ENCODE measurements at regions not wholly inside any gene's neighbourhood (a gene's known extent, or its start where the extent isn't known, plus 50 kb on each side); places are given as distances from the start of the nearest gene placed in this dataset.

GRCh38 chrX:39335513-39336235 is 534.4 kb downstream of the MID1IP1 start:
- Histone ChIP-seq H4K5ac (ENCODE audit: low read length) (no peak overlapping the region), H2BK15ac (replicated peaks; ENCODE audit: low read depth) (no peak overlapping the region)
- no peak for DNase-seq

GRCh38 chrX:39336671-39337311 is 535.5 kb downstream of the MID1IP1 start:
- Histone ChIP-seq H3K27ac (ENCODE audit: low read depth, low read length) (no peak overlapping the region), H4K5ac (ENCODE audit: low read length) (no peak overlapping the region), H3K79me1 (ENCODE audit: low read length) (no peaks in the 10 kb centered on the region), H2BK15ac (replicated peaks; ENCODE audit: low read depth) (no peak overlapping the region), H3K18ac (ENCODE audit: low read length) (no peak overlapping the region), H2BK120ac (ENCODE audit: low read depth, low read length) (no peak overlapping the region), H4K8ac (ENCODE audit: low read depth, low read length) (no peak overlapping the region), H3K56ac (ENCODE audit: low read length) (no peak overlapping the region), H3K27me3 (ENCODE audit: insufficient read depth, low read length, poor library complexity) (no peaks in the 10 kb centered on the region), H3K79me2 (ENCODE audit: control insufficient read depth, insufficient read depth, low read length) (no peaks in the 10 kb centered on the region), H3K4ac (ENCODE audit: low read depth, low read length) (no peak overlapping the region), H3K4me3 (ENCODE audit: low read length) (no peak overlapping the region), H2AK5ac (ENCODE audit: low read length) (no peak overlapping the region), H3K4me1 (ENCODE audit: control insufficient read depth, low read depth, low read length) (no peaks in the 10 kb centered on the region), H2BK5ac (ENCODE audit: low read length) (no peak overlapping the region), H3K23ac (ENCODE audit: low read length) (no peak overlapping the region), H3K36me3 (ENCODE audit: control insufficient read depth, insufficient read depth, low read length) (no peaks in the 10 kb centered on the region), H3K4me2 (ENCODE audit: low read length) (no peak overlapping the region), H3K9ac (ENCODE audit: low read length) (no peak overlapping the region)
- DNase-seq = no peak
- no CpG with 5 or more reads among the region's 5 CpGs for WGBS (ENCODE audit: extremely low coverage, insufficient coverage, low lambda C conversion rate)

More at GRCh38 chrX:39335513-39336235, 534.4 kb downstream of the MID1IP1 start:
- Histone ChIP-seq H3K27me3 (ENCODE audit: insufficient read depth, low read length, poor library complexity) (no peaks in the 10 kb centered on the region), H3K9ac (ENCODE audit: low read length) (no peak overlapping the region), H3K4me2 (ENCODE audit: low read length) (no peak overlapping the region), H3K36me3 (ENCODE audit: control insufficient read depth, insufficient read depth, low read length) (no peaks in the 10 kb centered on the region), H2AK5ac (ENCODE audit: low read length) (no peak overlapping the region), H3K79me1 (ENCODE audit: low read length) (no peaks in the 10 kb centered on the region), H3K27ac (ENCODE audit: low read depth, low read length) (no peak overlapping the region), H3K56ac (ENCODE audit: low read length) (no peak overlapping the region), H3K4me3 (ENCODE audit: low read length) (no peak overlapping the region), H2BK120ac (ENCODE audit: low read depth, low read length) (no peak overlapping the region), H2BK5ac (ENCODE audit: low read length) (no peak overlapping the region), H3K4ac (ENCODE audit: low read depth, low read length) (no peak overlapping the region), H4K8ac (ENCODE audit: low read depth, low read length) (no peak overlapping the region), H3K4me1 (ENCODE audit: control insufficient read depth, low read depth, low read length) (no peaks in the 10 kb centered on the region), H3K18ac (ENCODE audit: low read length) (no peak overlapping the region), H3K79me2 (ENCODE audit: control insufficient read depth, insufficient read depth, low read length) (no peaks in the 10 kb centered on the region), H3K23ac (ENCODE audit: low read length) (no peak overlapping the region)
- WGBS (ENCODE audit: extremely low coverage, insufficient coverage, low lambda C conversion rate) = no CpG with 5 or more reads among the region's 6 CpGs

GRCh38 chrX:39337451-39337850 is 536.2 kb downstream of the MID1IP1 start:
- H3K4me2 ChIP-seq (ENCODE audit: low read length) = no peak overlapping the region
- no peak overlapping the region for H3K18ac ChIP-seq (ENCODE audit: low read length)
- H4K5ac ChIP-seq (ENCODE audit: low read length) = no peak overlapping the region
- DNase-seq = no peak
- no peaks in the 10 kb centered on the region for H3K79me1 ChIP-seq (ENCODE audit: low read length)
- H3K4me3 ChIP-seq (ENCODE audit: low read length) = no peak overlapping the region
- H3K4ac ChIP-seq (ENCODE audit: low read depth, low read length) = no peak overlapping the region
- no peaks in the 10 kb centered on the region for H3K4me1 ChIP-seq (ENCODE audit: control insufficient read depth, low read depth, low read length)
- no peaks in the 10 kb centered on the region for H3K79me2 ChIP-seq (ENCODE audit: control insufficient read depth, insufficient read depth, low read length)
- H2AK5ac ChIP-seq (ENCODE audit: low read length) = no peak overlapping the region
- no peak overlapping the region for H3K27ac ChIP-seq (ENCODE audit: low read depth, low read length)
- no peaks in the 10 kb centered on the region for H3K27me3 ChIP-seq (ENCODE audit: insufficient read depth, low read length, poor library complexity)
- no peak overlapping the region for H4K8ac ChIP-seq (ENCODE audit: low read depth, low read length)
- H2BK15ac ChIP-seq (replicated peaks; ENCODE audit: low read depth) = no peak overlapping the region
- H3K23ac ChIP-seq (ENCODE audit: low read length) = no peak overlapping the region
- no peak overlapping the region for H2BK5ac ChIP-seq (ENCODE audit: low read length)
- no peak overlapping the region for H2BK120ac ChIP-seq (ENCODE audit: low read depth, low read length)
- H3K36me3 ChIP-seq (ENCODE audit: control insufficient read depth, insufficient read depth, low read length) = no peaks in the 10 kb centered on the region
- no peak overlapping the region for H3K9ac ChIP-seq (ENCODE audit: low read length)
- no CpG with 5 or more reads among the region's 5 CpGs for WGBS (ENCODE audit: extremely low coverage, insufficient coverage, low lambda C conversion rate)
- H3K56ac ChIP-seq (ENCODE audit: low read length) = no peak overlapping the region

- Histone ChIP-seq H2AK5ac (ENCODE audit: low read length) (no peak overlapping the region), H3K79me2 (ENCODE audit: control insufficient read depth, insufficient read depth, low read length) (no peaks in the 10 kb centered on the region), H3K4me3 (ENCODE audit: low read length) (no peak overlapping the region), H3K27ac (ENCODE audit: low read depth, low read length) (no peak overlapping the region), H3K4me2 (ENCODE audit: low read length) (no peak overlapping the region), H3K9ac (ENCODE audit: low read length) (no peak overlapping the region), H2BK120ac (ENCODE audit: low read depth, low read length) (no peak overlapping the region), H3K36me3 (ENCODE audit: control insufficient read depth, insufficient read depth, low read length) (no peaks in the 10 kb centered on the region), H3K23ac (ENCODE audit: low read length) (no peak overlapping the region), H3K18ac (ENCODE audit: low read length) (no peak overlapping the region), H3K79me1 (ENCODE audit: low read length) (no peaks in the 10 kb centered on the region), H2BK5ac (ENCODE audit: low read length) (no peak overlapping the region), H3K4ac (ENCODE audit: low read depth, low read length) (no peak overlapping the region), H4K5ac (ENCODE audit: low read length) (no peak overlapping the region), H2BK15ac (replicated peaks; ENCODE audit: low read depth) (no peak overlapping the region), H4K8ac (ENCODE audit: low read depth, low read length) (no peak overlapping the region), H3K56ac (ENCODE audit: low read length) (no peak overlapping the region), H3K4me1 (ENCODE audit: control insufficient read depth, low read depth, low read length) (no peaks in the 10 kb centered on the region), H3K27me3 (ENCODE audit: insufficient read depth, low read length, poor library complexity) (no peaks in the 10 kb centered on the region)
- no peak for DNase-seq
- WGBS (ENCODE audit: extremely low coverage, insufficient coverage, low lambda C conversion rate) = no CpG with 5 or more reads among the region's 2 CpGs
Observed at GRCh38 chrX:39338583-39338982, 537.3 kb downstream of the MID1IP1 start.

- no peak for DNase-seq
- no peak overlapping the region for H2BK120ac ChIP-seq (ENCODE audit: low read depth, low read length)
- H4K8ac ChIP-seq (ENCODE audit: low read depth, low read length) = no peak overlapping the region
- no peak overlapping the region for H3K56ac ChIP-seq (ENCODE audit: low read length)
- no peak overlapping the region for H3K4ac ChIP-seq (ENCODE audit: low read depth, low read length)
- no peak overlapping the region for H3K18ac ChIP-seq (ENCODE audit: low read length)
- no peak overlapping the region for H3K27ac ChIP-seq (ENCODE audit: low read depth, low read length)
- no peak overlapping the region for H4K5ac ChIP-seq (ENCODE audit: low read length)
- H3K36me3 ChIP-seq (ENCODE audit: control insufficient read depth, insufficient read depth, low read length) = no peaks in the 10 kb centered on the region
- no peak overlapping the region for H3K23ac ChIP-seq (ENCODE audit: low read length)
- H3K79me2 ChIP-seq (ENCODE audit: control insufficient read depth, insufficient read depth, low read length) = no peaks in the 10 kb centered on the region
- H3K27me3 ChIP-seq (ENCODE audit: insufficient read depth, low read length, poor library complexity) = no peaks in the 10 kb centered on the region
- H3K4me3 ChIP-seq (ENCODE audit: low read length) = no peak overlapping the region
- no peak overlapping the region for H2AK5ac ChIP-seq (ENCODE audit: low read length)
- no peaks in the 10 kb centered on the region for H3K79me1 ChIP-seq (ENCODE audit: low read length)
- no peak overlapping the region for H2BK15ac ChIP-seq (replicated peaks; ENCODE audit: low read depth)
- no peak overlapping the region for H3K9ac ChIP-seq (ENCODE audit: low read length)
- no peaks in the 10 kb centered on the region for H3K4me1 ChIP-seq (ENCODE audit: control insufficient read depth, low read depth, low read length)
- no peak overlapping the region for H2BK5ac ChIP-seq (ENCODE audit: low read length)
- no peak overlapping the region for H3K4me2 ChIP-seq (ENCODE audit: low read length)
- WGBS (ENCODE audit: extremely low coverage, insufficient coverage, low lambda C conversion rate) = no CpG with 5 or more reads among the region's 5 CpGs
Observed at GRCh38 chrX:39356119-39356807, 555.0 kb downstream of the MID1IP1 start.
